Duodenal mucosa (tissue), 2 donors: ENCODE measurements at regions not wholly inside any gene's neighbourhood (a gene's known extent, or its start where the extent isn't known, plus 50 kb on each side); places are given as distances from the start of the nearest gene placed in this dataset.
"Not testable (repeated sequence)": the region's sequence is repeated elsewhere in the genome, so short reads cannot be mapped to it uniquely, and the experiment has no call there.

Source experiments
- H3K27ac ChIP-seq: one replicate; pipeline ENCODE4 v1.7.0; 2013; ENCODE audit warnings: low read depth, low read length
- H3K27me3 ChIP-seq, 2 donors: one replicate each; pipeline ENCODE4 v1.7.0; 2013; ENCODE audit warnings: low read length in 2 of 2, control low read depth in 1 of 2; ENCODE audit not compliant: insufficient read depth in 2 of 2, control insufficient read depth in 1 of 2
- H3K36me3 ChIP-seq, 2 donors: one replicate each; pipeline ENCODE4 v1.7.0; 2013; ENCODE audit warnings: low read length in 2 of 2, control low read depth in 1 of 2; ENCODE audit not compliant: insufficient read depth in 2 of 2, control insufficient read depth in 1 of 2
- H3K4me1 ChIP-seq, 2 donors: one replicate each; pipeline ENCODE4 v1.7.0; 2013; ENCODE audit warnings: low read length in 2 of 2, control low read depth in 1 of 2; ENCODE audit not compliant: insufficient read depth in 2 of 2, control insufficient read depth in 1 of 2
- H3K4me3 ChIP-seq, 2 donors: one replicate each; pipeline ENCODE4 v1.7.0; 2013; ENCODE audit warnings: low read length in 2 of 2, low read depth in 1 of 2
- H3K9ac ChIP-seq, 2 donors: one replicate each; pipeline ENCODE4 v1.7.0; 2013; ENCODE audit warnings: low read length in 2 of 2, low read depth in 1 of 2
- H3K9me3 ChIP-seq, 2 donors: one replicate each; pipeline ENCODE4 v1.7.0; 2013; ENCODE audit warnings: low read length in 2 of 2, control low read depth in 1 of 2; ENCODE audit not compliant: control insufficient read depth in 1 of 2

DNA sequence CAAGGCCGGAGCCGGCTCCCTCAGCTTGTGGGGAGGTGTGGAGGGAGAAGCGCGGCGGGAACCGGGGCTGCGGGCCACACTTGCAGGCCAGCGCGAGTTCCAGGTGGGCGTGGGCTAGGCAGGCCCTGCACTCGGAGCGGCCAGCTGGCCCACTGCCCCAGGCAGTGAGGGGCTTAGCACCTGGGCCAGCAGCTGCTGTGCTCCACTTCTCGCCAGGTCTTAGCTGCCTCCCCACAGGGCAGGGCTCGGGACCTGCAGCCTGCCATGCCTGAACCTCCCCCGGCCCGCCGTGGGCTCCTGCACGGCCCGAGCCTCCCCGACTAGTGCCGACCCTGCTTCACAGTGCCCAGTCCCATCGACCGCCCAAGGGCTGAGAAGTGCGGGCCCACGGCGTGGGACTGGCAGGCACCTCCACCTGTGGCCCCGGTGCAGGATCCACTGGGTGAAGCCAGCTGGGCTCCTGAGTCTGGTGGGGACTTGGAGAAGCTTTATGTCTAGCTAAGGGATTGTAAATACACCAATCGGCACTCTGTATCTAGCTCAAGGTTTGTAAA lies 131.8 kb downstream of the KDR start:
- H3K4me1 ChIP-seq, H3K9ac ChIP-seq, H3K9me3 ChIP-seq, H3K27ac ChIP-seq, H3K27me3 ChIP-seq, H3K36me3 ChIP-seq, H3K4me3 ChIP-seq: not testable (repeated sequence)

DNA sequence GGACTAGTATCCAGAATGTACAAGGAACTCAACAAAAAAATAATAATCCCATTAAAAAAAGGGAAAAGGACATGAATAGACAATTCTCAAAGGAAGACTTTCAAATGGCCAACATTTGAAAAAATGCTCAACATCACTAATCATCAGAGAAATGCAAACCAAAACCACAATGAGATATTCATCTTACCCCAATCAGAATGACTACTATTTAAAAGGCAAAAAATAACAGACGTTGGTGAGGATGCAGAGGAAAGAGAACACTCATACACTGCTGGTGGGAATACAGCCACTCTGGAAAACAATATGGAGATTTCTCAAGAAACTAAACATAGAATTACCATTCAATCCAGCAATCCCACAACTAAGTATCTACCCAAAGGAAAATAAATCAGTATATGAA lies 133.1 kb downstream of the KDR start:
- no peak overlapping the region for H3K27ac ChIP-seq
- peaks cover 0 to 7% of the 10 kb centered on the region in 2 donors for H3K9me3 ChIP-seq
- H3K4me1 ChIP-seq: no peaks in the 10 kb centered on the region
- H3K36me3 ChIP-seq: no peaks in the 10 kb centered on the region
- H3K27me3 ChIP-seq: no peaks in the 10 kb centered on the region
- H3K9ac ChIP-seq: no peak overlapping the region
- no peak overlapping the region for H3K4me3 ChIP-seq

- no peak overlapping the region for H3K27ac ChIP-seq
These were observed 136.7 kb downstream of the KDR start for GRCh38 chr4:54988655-54989054.

GRCh38 chr4:54986095-54986846 lies 139.1 kb downstream of the KDR start:
- Histone ChIP-seq H3K36me3 (no peaks in the 10 kb centered on the region), H3K4me1 (no peaks in the 10 kb centered on the region), H3K27ac (no peak overlapping the region), H3K9ac (no peak overlapping the region), H3K27me3 (no peaks in the 10 kb centered on the region), H3K4me3 (no peak overlapping the region), H3K9me3 (peaks cover 0 to 7% of the 10 kb centered on the region in 2 donors)

More at GRCh38 chr4:54988655-54989054, 136.7 kb downstream of the KDR start:
- no peaks in the 10 kb centered on the region for H3K36me3 ChIP-seq
- no peaks in the 10 kb centered on the region for H3K4me1 ChIP-seq
- H3K9ac ChIP-seq: no peak overlapping the region
- H3K4me3 ChIP-seq: no peak overlapping the region
- H3K27me3 ChIP-seq: no peaks in the 10 kb centered on the region
- peaks cover 0 to 7% of the 10 kb centered on the region in 2 donors for H3K9me3 ChIP-seq

DNA sequence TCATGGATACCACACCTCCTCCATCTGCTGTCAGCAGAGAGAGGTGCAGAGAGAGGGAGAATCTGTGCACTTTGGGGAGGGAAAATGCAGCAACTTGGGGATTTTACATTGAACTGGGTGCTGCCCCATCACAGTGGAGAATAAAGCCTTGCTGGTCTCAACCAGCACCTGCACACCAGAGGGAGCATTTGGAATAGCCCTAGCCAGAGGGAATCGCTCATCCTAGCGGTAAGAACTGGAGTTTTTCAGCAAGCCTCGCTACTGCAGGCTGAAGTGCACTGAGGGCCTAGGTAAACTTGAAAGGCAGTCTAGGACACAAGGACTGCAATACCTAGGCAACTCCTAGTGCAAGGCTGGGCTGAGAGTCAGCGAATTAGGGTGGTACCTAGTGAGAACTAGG lies 148.7 kb downstream of the KDR start:
- no peaks in the 10 kb centered on the region for H3K4me1 ChIP-seq

DNA sequence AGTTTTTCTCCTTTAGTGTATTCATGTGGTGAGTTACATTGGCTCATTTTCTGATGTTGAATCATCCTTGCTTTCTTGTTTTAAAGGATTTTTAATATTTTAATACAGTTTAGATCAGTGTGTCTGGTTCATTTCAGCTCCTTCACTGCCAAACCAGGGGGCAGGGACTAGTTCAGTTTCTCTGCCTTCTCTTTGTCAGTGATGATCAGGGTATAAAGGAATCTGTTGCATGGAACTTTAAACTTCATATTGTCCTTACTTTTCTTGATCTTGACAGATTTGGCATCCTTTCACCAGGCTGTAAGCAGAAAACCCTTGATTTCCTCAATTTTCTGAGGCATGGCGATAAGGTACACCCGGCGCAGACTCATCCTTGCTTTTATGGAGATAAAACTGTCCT lies 149.4 kb downstream of the KDR start:
- no peak overlapping the region for H3K4me3 ChIP-seq
- H3K4me1 ChIP-seq: no peaks in the 10 kb centered on the region
- H3K36me3 ChIP-seq: no peaks in the 10 kb centered on the region

More for the DNA sequence above, 148.7 kb downstream of the KDR start:
- H3K36me3 ChIP-seq: no peaks in the 10 kb centered on the region
- H3K27me3 ChIP-seq: no peaks in the 10 kb centered on the region
- H3K9me3 ChIP-seq: no peaks in the 10 kb centered on the region
- no peak overlapping the region for H3K27ac ChIP-seq
- H3K9ac ChIP-seq: no peak overlapping the region
- H3K4me3 ChIP-seq: no peak overlapping the region

DNA sequence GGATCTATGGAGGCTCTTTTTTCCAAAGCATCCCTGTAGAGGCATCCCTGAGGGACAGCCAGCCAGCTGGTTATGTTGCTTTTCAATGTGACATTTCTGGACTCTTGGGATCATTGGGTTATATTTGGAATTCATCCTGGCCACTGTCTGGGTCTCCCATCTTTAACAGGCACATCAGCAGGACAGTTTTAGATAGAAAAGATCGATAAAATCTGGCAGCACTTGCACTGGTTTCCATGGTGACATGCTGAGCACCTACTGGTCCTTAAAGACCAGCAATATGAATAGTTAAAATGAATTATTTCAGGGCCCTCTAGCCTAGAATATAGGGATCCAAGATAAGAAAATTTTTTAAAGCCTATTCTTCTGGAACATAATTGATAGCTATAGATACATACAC lies 151.6 kb downstream of the KDR start:
- no peaks in the 10 kb centered on the region for H3K36me3 ChIP-seq
- no peaks in the 10 kb centered on the region for H3K9me3 ChIP-seq
- H3K9ac ChIP-seq: no peak overlapping the region
- no peak overlapping the region for H3K27ac ChIP-seq
- H3K4me3 ChIP-seq: no peak overlapping the region
- no peaks in the 10 kb centered on the region for H3K4me1 ChIP-seq
- H3K27me3 ChIP-seq: no peaks in the 10 kb centered on the region

More for the DNA sequence above, 149.4 kb downstream of the KDR start:
- Histone ChIP-seq H3K9ac (no peak overlapping the region), H3K27ac (no peak overlapping the region), H3K27me3 (no peaks in the 10 kb centered on the region), H3K9me3 (no peaks in the 10 kb centered on the region)

GRCh38 chr4:54971474-54971950 lies 153.9 kb downstream of the KDR start:
- no peak overlapping the region for H3K9ac ChIP-seq
- no peaks in the 10 kb centered on the region for H3K4me1 ChIP-seq
- no peaks in the 10 kb centered on the region for H3K9me3 ChIP-seq
- H3K27ac ChIP-seq: no peak overlapping the region
- H3K4me3 ChIP-seq: no peak overlapping the region
- no peaks in the 10 kb centered on the region for H3K27me3 ChIP-seq
- H3K36me3 ChIP-seq: no peaks in the 10 kb centered on the region

DNA sequence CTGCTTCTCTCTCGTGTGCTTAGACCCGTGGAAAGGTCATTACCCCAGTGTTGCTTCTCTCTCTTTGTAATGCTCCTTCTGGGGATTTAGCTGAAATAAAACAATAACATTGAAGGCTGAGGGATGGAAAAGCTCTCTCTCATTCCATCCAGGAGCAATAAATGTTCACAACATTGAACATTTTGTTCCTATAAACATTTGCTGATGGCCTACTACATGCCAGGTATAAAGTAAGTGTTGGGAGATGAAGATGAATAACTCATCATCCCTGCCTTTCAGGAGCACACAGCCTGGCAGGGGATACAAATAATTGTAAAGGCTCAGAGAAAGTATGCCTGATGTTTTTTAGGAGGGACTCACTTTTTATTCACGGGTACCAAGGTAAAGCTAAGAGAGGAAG lies 158.1 kb downstream of the KDR start:
- no peak overlapping the region for H3K4me3 ChIP-seq
- H3K36me3 ChIP-seq: no peaks in the 10 kb centered on the region
- no peaks in the 10 kb centered on the region for H3K27me3 ChIP-seq
- no peak overlapping the region for H3K9ac ChIP-seq
- no peaks in the 10 kb centered on the region for H3K4me1 ChIP-seq
- no peaks in the 10 kb centered on the region for H3K9me3 ChIP-seq
- H3K27ac ChIP-seq: no peak overlapping the region

GRCh38 chr4:54961357-54961975 lies 163.9 kb downstream of the KDR start:
- no peak overlapping the region for H3K9ac ChIP-seq
- no peak overlapping the region for H3K4me3 ChIP-seq
- H3K27me3 ChIP-seq: no peaks in the 10 kb centered on the region
- no peaks in the 10 kb centered on the region for H3K36me3 ChIP-seq
- H3K4me1 ChIP-seq: no peaks in the 10 kb centered on the region
- H3K27ac ChIP-seq: no peak overlapping the region
- no peaks in the 10 kb centered on the region for H3K9me3 ChIP-seq
